ENCODE measurements at regions not wholly inside any gene's neighbourhood (a gene's known extent, or its start where the extent isn't known, plus 50 kb on each side); places are given as distances from the start of the nearest gene placed in this dataset.

GRCh38 chr9:81053298-81054025, 635.9 kb downstream of the TLE1 start:
- Histone ChIP-seq H3K4me1 (ENCODE audit: insufficient read depth, low read length) (no peaks in the 10 kb centered on the region), H3K27me3 (ENCODE audit: insufficient read depth, low read length, poor library complexity, severe bottlenecking) (no peaks in the 10 kb centered on the region), H3K36me3 (ENCODE audit: insufficient read depth, low read length) (no peaks in the 10 kb centered on the region), H3K4me3 (ENCODE audit: low read length) (no peak overlapping the region), H3K27ac (ENCODE audit: low read depth, low read length) (no peak overlapping the region), H3K9me3 (ENCODE audit: low read length) (no peaks in the 10 kb centered on the region)
- Mint-ChIP-seq H3K9me3 (peaks cover 0 to 20% (median 0%) of the 10 kb centered on the region in 5 donors), H3K4me1 (no peaks in the 10 kb centered on the region), H3K4me3 (no peak overlapping the region), H3K27me3 (no peaks in the 10 kb centered on the region), H3K36me3 (no peaks in the 10 kb centered on the region), H3K27ac (no peak overlapping the region)
- ChIA-PET CTCF (no interaction called here), POLR2A (no interaction called here)
- DNase-seq = no peak

GRCh38 chr9:81052846-81053245, 636.5 kb downstream of the TLE1 start:
- ChIA-PET CTCF (no interaction called here), POLR2A (no interaction called here)
- Histone ChIP-seq H3K27ac (ENCODE audit: low read depth, low read length) (no peak overlapping the region), H3K27me3 (ENCODE audit: insufficient read depth, low read length, poor library complexity, severe bottlenecking) (no peaks in the 10 kb centered on the region), H3K9me3 (ENCODE audit: low read length) (no peaks in the 10 kb centered on the region), H3K36me3 (ENCODE audit: insufficient read depth, low read length) (no peaks in the 10 kb centered on the region), H3K4me3 (ENCODE audit: low read length) (no peak overlapping the region), H3K4me1 (ENCODE audit: insufficient read depth, low read length) (no peaks in the 10 kb centered on the region)
- Mint-ChIP-seq H3K4me3 (no peak overlapping the region), H3K4me1 (no peaks in the 10 kb centered on the region), H3K27ac (no peak overlapping the region), H3K9me3 (peaks cover 0 to 19% (median 0%) of the 10 kb centered on the region in 5 donors), H3K36me3 (no peaks in the 10 kb centered on the region), H3K27me3 (no peaks in the 10 kb centered on the region)
- no peak for DNase-seq

- H3K27me3 Mint-ChIP-seq = no peaks in the 10 kb centered on the region
- Histone ChIP-seq H3K4me1 (ENCODE audit: insufficient read depth, low read length) (no peaks in the 10 kb centered on the region), H3K9me3 (ENCODE audit: low read length) (no peaks in the 10 kb centered on the region), H3K36me3 (ENCODE audit: insufficient read depth, low read length) (no peaks in the 10 kb centered on the region), H3K27ac (ENCODE audit: low read depth, low read length) (no peak overlapping the region), H3K27me3 (ENCODE audit: insufficient read depth, low read length, poor library complexity, severe bottlenecking) (no peaks in the 10 kb centered on the region), H3K4me3 (ENCODE audit: low read length) (no peak overlapping the region)
- H3K36me3 Mint-ChIP-seq = no peaks in the 10 kb centered on the region
- ChIA-PET POLR2A (no interaction called here), CTCF (no interaction called here)
- DNase-seq = no peak
- no peaks in the 10 kb centered on the region for H3K4me1 Mint-ChIP-seq
- no peak overlapping the region for H3K4me3 Mint-ChIP-seq
- peaks cover 0 to 30% (median 0%) of the 10 kb centered on the region in 5 donors for H3K9me3 Mint-ChIP-seq
- no peak overlapping the region for H3K27ac Mint-ChIP-seq
Observed at GRCh38 chr9:81047280-81047679, 642.1 kb downstream of the TLE1 start.

GRCh38 chr9:81045658-81046057, 643.7 kb downstream of the TLE1 start:
- H3K4me1 Mint-ChIP-seq = no peaks in the 10 kb centered on the region
- Histone ChIP-seq H3K4me1 (ENCODE audit: insufficient read depth, low read length) (no peaks in the 10 kb centered on the region), H3K9me3 (ENCODE audit: low read length) (no peaks in the 10 kb centered on the region), H3K36me3 (ENCODE audit: insufficient read depth, low read length) (no peaks in the 10 kb centered on the region), H3K27me3 (ENCODE audit: insufficient read depth, low read length, poor library complexity, severe bottlenecking) (no peaks in the 10 kb centered on the region), H3K4me3 (ENCODE audit: low read length) (no peak overlapping the region), H3K27ac (ENCODE audit: low read depth, low read length) (no peak overlapping the region)
- DNase-seq = no peak
- peaks cover 0 to 28% (median 0%) of the 10 kb centered on the region in 5 donors for H3K9me3 Mint-ChIP-seq
- no peaks in the 10 kb centered on the region for H3K36me3 Mint-ChIP-seq
- CTCF ChIA-PET = no interaction called here
- POLR2A ChIA-PET = no interaction called here
- H3K27me3 Mint-ChIP-seq = no peaks in the 10 kb centered on the region
- H3K27ac Mint-ChIP-seq = no peak overlapping the region
- no peak overlapping the region for H3K4me3 Mint-ChIP-seq

- POLR2A ChIA-PET = no interaction called here
Observed at GRCh38 chr9:81037889-81038288, 651.5 kb downstream of the TLE1 start.

DNA sequence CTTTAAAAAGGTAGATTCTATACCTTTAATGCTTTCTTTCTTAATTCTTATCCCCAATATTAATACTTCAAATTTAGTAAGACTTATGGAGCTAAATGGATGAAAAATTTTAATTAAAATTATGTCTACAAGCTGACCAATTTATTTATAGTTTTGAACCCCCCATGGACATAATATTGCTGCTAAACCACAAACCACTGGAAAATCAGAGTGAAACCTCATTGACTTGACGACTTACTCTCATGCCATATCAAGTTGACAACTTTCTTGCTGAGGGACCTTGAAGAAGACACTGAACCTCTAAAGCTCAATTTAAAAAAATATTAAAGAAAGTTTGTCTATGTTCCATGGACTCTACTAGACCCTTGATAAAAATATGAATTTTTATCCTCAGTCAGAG, 653.7 kb downstream of the TLE1 start:
- H3K4me3 ChIP-seq (ENCODE audit: low read length) = no peak overlapping the region
- no peak overlapping the region for H3K4me3 Mint-ChIP-seq
- POLR2A ChIA-PET = no interaction called here

More at GRCh38 chr9:81037889-81038288, 651.5 kb downstream of the TLE1 start:
- no peak for DNase-seq
- Mint-ChIP-seq H3K9me3 (peaks cover 0 to 21% (median 4%) of the 10 kb centered on the region in 5 donors), H3K27ac (no peak overlapping the region), H3K4me1 (no peaks in the 10 kb centered on the region), H3K4me3 (no peak overlapping the region), H3K27me3 (no peaks in the 10 kb centered on the region), H3K36me3 (no peaks in the 10 kb centered on the region)
- H3K9me3 ChIP-seq (ENCODE audit: low read length) = no peaks in the 10 kb centered on the region
- CTCF ChIA-PET = no interaction called here
- no peak overlapping the region for H3K27ac ChIP-seq (ENCODE audit: low read depth, low read length)
- H3K36me3 ChIP-seq (ENCODE audit: insufficient read depth, low read length) = no peaks in the 10 kb centered on the region
- H3K4me1 ChIP-seq (ENCODE audit: insufficient read depth, low read length) = no peaks in the 10 kb centered on the region
- H3K4me3 ChIP-seq (ENCODE audit: low read length) = no peak overlapping the region
- H3K27me3 ChIP-seq (ENCODE audit: insufficient read depth, low read length, poor library complexity, severe bottlenecking) = no peaks in the 10 kb centered on the region

DNA sequence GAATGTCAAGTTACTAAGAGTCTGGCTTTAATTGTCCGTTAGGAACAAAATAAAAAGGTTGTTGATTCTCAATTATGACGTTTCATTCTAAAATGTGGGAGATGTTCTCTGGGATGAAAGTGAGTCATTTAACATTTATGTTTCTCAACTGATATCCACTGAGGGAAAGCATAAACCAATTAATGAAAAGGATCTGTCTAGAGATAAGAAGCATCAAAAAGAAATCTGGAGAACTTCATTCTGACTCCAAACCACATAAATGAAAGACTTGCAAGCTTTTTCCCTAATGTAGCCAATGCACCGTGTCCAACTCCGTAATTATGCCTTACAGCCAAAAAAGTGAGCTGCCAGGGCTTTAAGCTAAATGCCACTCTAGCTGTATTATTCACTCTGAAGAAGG, 654.2 kb downstream of the TLE1 start:
- ChIA-PET POLR2A (no interaction called here), CTCF (no interaction called here)
- no peaks in the 10 kb centered on the region for H3K36me3 Mint-ChIP-seq
- no peaks in the 10 kb centered on the region for H3K27me3 Mint-ChIP-seq
- Histone ChIP-seq H3K27ac (ENCODE audit: low read depth, low read length) (no peak overlapping the region), H3K27me3 (ENCODE audit: insufficient read depth, low read length, poor library complexity, severe bottlenecking) (no peaks in the 10 kb centered on the region), H3K36me3 (ENCODE audit: insufficient read depth, low read length) (no peaks in the 10 kb centered on the region), H3K4me3 (ENCODE audit: low read length) (no peak overlapping the region), H3K9me3 (ENCODE audit: low read length) (no peaks in the 10 kb centered on the region), H3K4me1 (ENCODE audit: insufficient read depth, low read length) (no peaks in the 10 kb centered on the region)
- DNase-seq = no peak
- H3K4me1 Mint-ChIP-seq = no peaks in the 10 kb centered on the region
- H3K27ac Mint-ChIP-seq = no peak overlapping the region
- H3K9me3 Mint-ChIP-seq = peaks cover 1 to 20% (median 4%) of the 10 kb centered on the region in 5 donors
- H3K4me3 Mint-ChIP-seq = no peak overlapping the region

More for the DNA sequence above, 653.7 kb downstream of the TLE1 start:
- CTCF ChIA-PET = no interaction called here
- Mint-ChIP-seq H3K27me3 (no peaks in the 10 kb centered on the region), H3K27ac (no peak overlapping the region), H3K9me3 (peaks cover 1 to 21% (median 4%) of the 10 kb centered on the region in 5 donors), H3K4me1 (no peaks in the 10 kb centered on the region), H3K36me3 (no peaks in the 10 kb centered on the region)
- H3K27ac ChIP-seq (ENCODE audit: low read depth, low read length) = no peak overlapping the region
- H3K9me3 ChIP-seq (ENCODE audit: low read length) = no peaks in the 10 kb centered on the region
- no peaks in the 10 kb centered on the region for H3K36me3 ChIP-seq (ENCODE audit: insufficient read depth, low read length)
- no peaks in the 10 kb centered on the region for H3K4me1 ChIP-seq (ENCODE audit: insufficient read depth, low read length)
- H3K27me3 ChIP-seq (ENCODE audit: insufficient read depth, low read length, poor library complexity, severe bottlenecking) = no peaks in the 10 kb centered on the region
- no peak for DNase-seq

GRCh38 chr9:81032831-81033230, 656.5 kb downstream of the TLE1 start:
- Mint-ChIP-seq H3K36me3 (no peaks in the 10 kb centered on the region), H3K27ac (no peak overlapping the region), H3K4me3 (no peak overlapping the region), H3K27me3 (no peaks in the 10 kb centered on the region), H3K9me3 (peaks cover 0 to 32% (median 1%) of the 10 kb centered on the region in 5 donors), H3K4me1 (no peaks in the 10 kb centered on the region)
- Histone ChIP-seq H3K4me3 (ENCODE audit: low read length) (no peak overlapping the region), H3K36me3 (ENCODE audit: insufficient read depth, low read length) (no peaks in the 10 kb centered on the region), H3K9me3 (ENCODE audit: low read length) (no peaks in the 10 kb centered on the region), H3K4me1 (ENCODE audit: insufficient read depth, low read length) (no peaks in the 10 kb centered on the region), H3K27ac (ENCODE audit: low read depth, low read length) (no peak overlapping the region), H3K27me3 (ENCODE audit: insufficient read depth, low read length, poor library complexity, severe bottlenecking) (no peaks in the 10 kb centered on the region)
- no peak for DNase-seq
- ChIA-PET CTCF (no interaction called here), POLR2A (no interaction called here)
